Mesothelial cell of epicardium (in vitro differentiated cells): ENCODE measurements at regions not wholly inside any gene's neighbourhood (a gene's known extent, or its start where the extent isn't known, plus 50 kb on each side); places are given as distances from the start of the nearest gene placed in this dataset.
"Not testable (repeated sequence)": the region's sequence is repeated elsewhere in the genome, so short reads cannot be mapped to it uniquely, and the experiment has no call there.

Source experiments
- DNase-seq, 2 experiments: peaks; one replicate each; pipeline ENCODE4 v3.0.0; 2021; ENCODE audit warnings: low spot score in 2 of 2; ENCODE audit not compliant: unreplicated experiment in 2 of 2
- H3K27ac Mint-ChIP-seq: 2 replicates; pipeline ENCODE4 v1.8.0; 2021; ENCODE audit warnings: mixed read lengths
- H3K27me3 Mint-ChIP-seq: 2 replicates; pipeline ENCODE4 v1.8.0; 2021; ENCODE audit warnings: low read depth, mixed read lengths
- H3K36me3 Mint-ChIP-seq: 2 replicates; pipeline ENCODE4 v1.8.0; 2021; ENCODE audit warnings: mixed read lengths
- H3K4me1 Mint-ChIP-seq: 2 replicates; pipeline ENCODE4 v1.8.0; 2021; ENCODE audit warnings: mixed read lengths
- H3K4me3 Mint-ChIP-seq: 2 replicates; pipeline ENCODE4 v1.8.0; 2021; ENCODE audit warnings: mild to moderate bottlenecking, moderate library complexity, mixed read lengths
- H3K9me3 Mint-ChIP-seq: 2 replicates; pipeline ENCODE4 v1.8.0; 2021; ENCODE audit warnings: mixed read lengths
- CTCF ChIP-seq: fragments of 200-600 bp; sonication (generic); IDR thresholded peaks from one replicate; pipeline ENCODE4 v1.5.0; 2021; ENCODE audit warnings: antibody characterized with exemption; ENCODE audit not compliant: unreplicated experiment

DNA sequence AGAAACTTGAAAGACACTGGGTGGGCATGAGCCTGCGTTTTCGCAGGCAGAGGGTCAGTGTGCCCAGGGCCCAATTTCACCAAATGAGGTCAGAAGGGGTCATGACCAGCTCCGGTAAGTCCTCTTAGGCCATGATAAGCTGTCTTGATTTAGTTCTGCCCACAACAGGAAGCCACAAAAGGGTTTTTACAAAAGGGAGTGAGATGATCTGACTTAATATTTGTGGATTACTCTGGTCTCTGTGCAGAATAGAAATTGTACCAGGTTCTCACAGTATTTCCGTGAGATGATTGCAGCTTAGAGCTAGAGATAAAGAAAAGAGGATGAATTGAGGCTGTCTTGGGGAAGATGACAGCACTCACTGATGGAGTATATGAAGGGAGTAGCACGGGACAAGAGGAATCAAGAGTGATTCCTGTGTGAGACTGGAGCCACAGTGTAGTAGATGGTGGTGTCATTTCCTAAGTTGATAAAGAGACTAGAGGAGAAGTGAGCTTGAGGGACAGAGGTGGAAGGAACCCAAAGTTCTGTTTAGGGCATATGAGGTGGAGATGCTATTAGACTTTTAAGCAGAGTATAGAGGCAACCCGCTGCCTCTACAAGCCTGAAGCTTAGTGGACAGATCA is 288.3 kb upstream of the AMIGO2 start:
- Mint-ChIP-seq H3K4me3 (no peak overlapping the region), H3K9me3 (no peaks in the 10 kb centered on the region), H3K36me3 (no peaks in the 10 kb centered on the region), H3K4me1 (peaks cover 4% of the 10 kb centered on the region), H3K27ac (no peak overlapping the region), H3K27me3 (no peaks in the 10 kb centered on the region)
- no peak for DNase-seq
- no peak for TF ChIP-seq CTCF

DNA sequence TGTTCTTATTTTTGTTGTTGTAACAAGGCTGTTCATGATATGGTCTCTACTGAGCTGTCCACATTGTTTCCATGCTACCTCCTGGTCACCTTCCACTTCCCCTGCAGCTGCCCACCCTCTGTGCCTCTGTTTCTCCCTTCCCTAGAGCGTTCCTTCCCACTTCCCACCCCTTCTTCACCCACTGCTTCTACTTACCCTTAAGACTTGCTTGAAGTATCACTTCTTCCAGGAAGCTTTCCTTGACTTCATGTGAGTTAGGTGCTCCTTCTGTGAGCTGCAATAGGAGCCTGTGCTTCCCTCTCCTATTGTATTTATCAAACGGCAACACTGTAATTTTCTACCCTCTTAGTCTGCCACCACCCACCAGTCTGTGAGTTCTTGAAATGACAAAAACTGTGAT is 286.8 kb upstream of the AMIGO2 start:
- Mint-ChIP-seq H3K27ac (no peak overlapping the region), H3K4me1 (peaks cover 11% of the 10 kb centered on the region), H3K36me3 (no peaks in the 10 kb centered on the region), H3K9me3 (no peaks in the 10 kb centered on the region), H3K4me3 (no peak overlapping the region), H3K27me3 (no peaks in the 10 kb centered on the region)
- no peak for TF ChIP-seq CTCF
- DNase-seq, result no peak

GRCh38 chr12:47366157-47366556 is 286.4 kb upstream of the AMIGO2 start:
- Mint-ChIP-seq H3K36me3 (no peaks in the 10 kb centered on the region), H3K9me3 (no peaks in the 10 kb centered on the region), H3K27ac (no peak overlapping the region), H3K4me1 (peaks cover 15% of the 10 kb centered on the region), H3K27me3 (no peaks in the 10 kb centered on the region), H3K4me3 (no peak overlapping the region)
- no peak for TF ChIP-seq CTCF
- DNase-seq, result no peak

DNA sequence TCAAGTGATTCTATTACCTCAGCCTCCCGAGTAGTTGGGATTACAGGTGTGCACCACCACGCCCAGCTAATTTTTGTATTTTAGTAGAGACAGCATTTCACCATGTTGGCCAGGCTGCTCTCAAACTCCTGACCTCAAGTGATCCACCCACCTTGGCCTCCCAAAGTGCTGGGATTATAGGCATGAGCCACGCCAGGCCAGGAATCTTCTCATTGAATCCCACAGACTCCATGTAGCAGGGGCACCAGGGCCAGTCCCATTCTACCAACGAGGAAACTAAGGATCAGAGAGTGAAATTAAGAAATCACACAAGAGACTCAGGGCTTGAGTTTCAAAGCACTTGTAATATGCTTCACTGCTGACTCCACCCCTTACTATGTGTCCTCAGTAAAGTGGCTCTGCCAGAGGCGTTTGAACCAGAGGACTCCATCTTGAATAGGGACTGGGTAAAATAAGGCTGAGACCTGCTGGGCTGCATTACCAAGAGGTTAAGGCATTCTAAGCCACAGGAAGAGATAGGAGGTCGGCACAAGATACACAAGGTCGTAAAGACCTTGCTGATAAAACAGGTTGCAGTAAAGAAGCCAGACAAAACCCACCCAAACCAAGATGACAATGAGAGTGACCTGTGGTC is 285.8 kb upstream of the AMIGO2 start:
- not testable (repeated sequence) for H3K27me3 Mint-ChIP-seq, H3K36me3 Mint-ChIP-seq, DNase-seq, H3K9me3 Mint-ChIP-seq, H3K4me3 Mint-ChIP-seq, H3K27ac Mint-ChIP-seq
- peaks cover 19% of the 10 kb centered on the region for H3K4me1 Mint-ChIP-seq

DNA sequence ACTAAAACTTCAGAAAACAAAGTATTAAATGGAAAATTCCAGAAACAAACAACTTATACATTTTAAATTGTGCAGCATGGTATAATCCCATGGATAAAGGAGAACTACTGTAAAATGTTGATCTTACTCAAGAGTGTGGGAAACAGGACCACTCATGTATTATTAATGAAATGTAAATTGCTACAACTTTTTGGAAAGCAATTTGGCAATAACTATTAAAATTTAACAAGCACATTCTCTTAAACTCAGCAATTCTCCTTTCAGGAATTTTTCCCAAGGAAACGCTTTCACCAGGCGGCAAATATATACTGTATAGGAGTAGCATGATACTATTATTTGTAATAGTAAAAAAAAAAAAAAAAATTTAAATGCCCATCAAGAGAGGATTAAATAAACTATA is 284.5 kb upstream of the AMIGO2 start:
- Mint-ChIP-seq H3K27me3 (no peaks in the 10 kb centered on the region), H3K36me3 (no peaks in the 10 kb centered on the region), H3K4me3 (no peak overlapping the region), H3K9me3 (peaks cover 2% of the 10 kb centered on the region), H3K27ac (no peak overlapping the region), H3K4me1 (peaks cover 17% of the 10 kb centered on the region)
- DNase-seq, result no peak
- TF ChIP-seq CTCF, result no peak

DNA sequence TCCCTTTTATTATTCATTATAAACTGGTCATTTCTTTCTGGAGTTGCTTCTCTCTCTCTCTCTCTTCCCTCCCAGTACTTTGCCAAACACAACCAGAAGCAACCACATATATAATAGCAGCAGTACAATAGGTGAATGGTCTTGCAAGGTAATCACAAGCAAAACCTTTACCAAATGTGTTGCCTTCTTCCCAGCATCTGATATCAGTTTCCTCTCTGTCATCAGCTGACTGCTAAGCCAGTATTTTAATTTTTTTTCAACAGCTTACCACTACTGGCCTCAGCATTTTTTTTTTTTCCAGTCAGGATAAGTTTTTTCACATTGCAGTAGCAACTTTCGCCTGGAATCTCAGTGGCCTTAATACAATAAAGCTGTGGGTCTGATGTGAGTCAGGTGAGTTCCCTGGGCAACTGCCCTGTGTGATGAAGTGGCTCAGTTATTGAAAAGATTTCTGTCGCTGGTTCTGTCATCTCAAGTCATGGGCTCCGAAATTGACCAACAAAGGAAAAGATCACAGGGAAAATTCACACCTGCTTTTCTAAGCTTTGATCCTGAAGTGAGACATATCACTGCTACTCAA is 282.5 kb upstream of the AMIGO2 start:
- no peak overlapping the region for H3K4me3 Mint-ChIP-seq
- no peaks in the 10 kb centered on the region for H3K36me3 Mint-ChIP-seq
- no peak overlapping the region for H3K27ac Mint-ChIP-seq
- H3K4me1 Mint-ChIP-seq, result peaks cover 17% of the 10 kb centered on the region
- H3K27me3 Mint-ChIP-seq, result no peaks in the 10 kb centered on the region
- no peak for DNase-seq
- peaks cover 8% of the 10 kb centered on the region for H3K9me3 Mint-ChIP-seq
- no peak for TF ChIP-seq CTCF
